ENCODE measurements at regions not wholly inside any gene's neighbourhood (a gene's known extent, or its start where the extent isn't known, plus 50 kb on each side); places are given as distances from the start of the nearest gene placed in this dataset.

DNA sequence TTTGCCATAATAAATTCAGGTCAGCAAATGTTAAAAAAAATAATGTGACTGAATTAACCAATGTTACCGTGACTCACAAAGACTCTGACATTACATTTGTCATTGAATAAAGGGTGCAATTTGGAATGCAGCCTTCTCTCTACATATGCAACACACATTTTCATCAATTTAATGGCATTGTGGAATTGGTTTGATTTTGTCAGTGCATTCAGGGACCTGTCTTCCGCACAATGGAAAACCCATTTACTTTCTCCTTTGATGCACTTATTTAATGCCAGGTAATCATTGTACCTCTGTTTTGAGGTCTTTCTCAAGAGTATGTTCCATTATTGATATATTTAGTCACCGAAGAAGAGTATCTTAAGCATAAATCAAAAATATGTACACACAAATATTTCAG is 1099.3 kb downstream of the SOCS6 start:
- no TSS peak for BruUV-seq (replicated peaks)
- no peaks in the 10 kb centered on the region for H3K4me1 Mint-ChIP-seq (ENCODE audit: insufficient read depth, unreplicated experiment)
- TF ChIP-seq, protein P1, sequence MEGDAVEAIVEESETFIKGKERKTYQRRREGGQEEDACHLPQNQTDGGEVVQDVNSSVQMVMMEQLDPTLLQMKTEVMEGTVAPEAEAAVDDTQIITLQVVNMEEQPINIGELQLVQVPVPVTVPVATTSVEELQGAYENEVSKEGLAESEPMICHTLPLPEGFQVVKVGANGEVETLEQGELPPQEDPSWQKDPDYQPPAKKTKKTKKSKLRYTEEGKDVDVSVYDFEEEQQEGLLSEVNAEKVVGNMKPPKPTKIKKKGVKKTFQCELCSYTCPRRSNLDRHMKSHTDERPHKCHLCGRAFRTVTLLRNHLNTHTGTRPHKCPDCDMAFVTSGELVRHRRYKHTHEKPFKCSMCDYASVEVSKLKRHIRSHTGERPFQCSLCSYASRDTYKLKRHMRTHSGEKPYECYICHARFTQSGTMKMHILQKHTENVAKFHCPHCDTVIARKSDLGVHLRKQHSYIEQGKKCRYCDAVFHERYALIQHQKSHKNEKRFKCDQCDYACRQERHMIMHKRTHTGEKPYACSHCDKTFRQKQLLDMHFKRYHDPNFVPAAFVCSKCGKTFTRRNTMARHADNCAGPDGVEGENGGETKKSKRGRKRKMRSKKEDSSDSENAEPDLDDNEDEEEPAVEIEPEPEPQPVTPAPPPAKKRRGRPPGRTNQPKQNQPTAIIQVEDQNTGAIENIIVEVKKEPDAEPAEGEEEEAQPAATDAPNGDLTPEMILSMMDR (IDR thresholded peaks at IDR 0.05; ENCODE audit: unreplicated experiment), result no peak
- no peaks in the 10 kb centered on the region for H3K9me3 Mint-ChIP-seq (ENCODE audit: unreplicated experiment)
- H3K4me3 Mint-ChIP-seq (ENCODE audit: unreplicated experiment), result no peak overlapping the region
- no peak for DNase-seq (ENCODE audit: unreplicated experiment)
- CTCF ChIA-PET, result no interaction called here
- peaks cover 2% of the 10 kb centered on the region for H3K27me3 Mint-ChIP-seq (ENCODE audit: insufficient read depth, unreplicated experiment)
- no peaks in the 10 kb centered on the region for H3K36me3 Mint-ChIP-seq (ENCODE audit: insufficient read depth, unreplicated experiment)
- intact Hi-C loops (cut with micrococcal nuclease), result no loop called here
- H3K27ac Mint-ChIP-seq (ENCODE audit: low read depth, unreplicated experiment), result no peak overlapping the region
- POLR2A ChIA-PET, result no interaction called here

DNA sequence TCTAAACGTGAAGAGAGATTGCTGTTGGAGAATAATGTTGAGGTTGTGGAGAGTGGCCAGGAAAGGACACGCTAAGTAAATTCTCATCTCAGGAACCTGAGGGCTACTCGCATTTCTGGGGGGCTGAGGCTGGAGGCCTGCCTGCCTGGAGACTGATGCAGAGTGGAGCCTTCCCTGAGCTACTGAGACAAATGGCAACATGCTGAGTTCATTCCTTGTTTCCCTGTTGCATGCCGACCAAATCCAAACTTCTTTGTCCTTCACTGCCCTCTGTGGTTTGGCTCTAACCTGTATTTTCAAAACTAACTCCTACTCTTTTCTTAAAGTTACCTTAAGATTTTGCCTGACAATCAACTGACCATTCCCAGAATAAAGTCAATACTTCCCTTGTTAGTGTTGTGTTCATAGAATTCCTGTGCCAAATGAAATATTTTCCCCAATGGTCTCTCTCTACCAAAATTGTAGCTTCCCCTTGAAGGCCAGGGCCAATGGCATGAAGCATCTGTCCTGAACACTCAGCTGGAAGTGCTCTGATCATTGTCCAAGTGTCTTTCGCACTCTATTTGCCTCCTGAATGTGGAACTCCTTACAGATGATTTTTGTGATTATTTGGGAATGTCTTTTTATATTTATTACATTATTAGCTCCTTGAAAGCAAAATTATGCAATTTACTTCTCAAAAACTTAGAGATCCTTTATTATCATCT is 1085.6 kb downstream of the SOCS6 start:
- no TSS peak for BruUV-seq (replicated peaks)
- no peaks in the 10 kb centered on the region for H3K9me3 Mint-ChIP-seq (ENCODE audit: unreplicated experiment)
- intact Hi-C loops (cut with micrococcal nuclease), result no loop called here

DNA sequence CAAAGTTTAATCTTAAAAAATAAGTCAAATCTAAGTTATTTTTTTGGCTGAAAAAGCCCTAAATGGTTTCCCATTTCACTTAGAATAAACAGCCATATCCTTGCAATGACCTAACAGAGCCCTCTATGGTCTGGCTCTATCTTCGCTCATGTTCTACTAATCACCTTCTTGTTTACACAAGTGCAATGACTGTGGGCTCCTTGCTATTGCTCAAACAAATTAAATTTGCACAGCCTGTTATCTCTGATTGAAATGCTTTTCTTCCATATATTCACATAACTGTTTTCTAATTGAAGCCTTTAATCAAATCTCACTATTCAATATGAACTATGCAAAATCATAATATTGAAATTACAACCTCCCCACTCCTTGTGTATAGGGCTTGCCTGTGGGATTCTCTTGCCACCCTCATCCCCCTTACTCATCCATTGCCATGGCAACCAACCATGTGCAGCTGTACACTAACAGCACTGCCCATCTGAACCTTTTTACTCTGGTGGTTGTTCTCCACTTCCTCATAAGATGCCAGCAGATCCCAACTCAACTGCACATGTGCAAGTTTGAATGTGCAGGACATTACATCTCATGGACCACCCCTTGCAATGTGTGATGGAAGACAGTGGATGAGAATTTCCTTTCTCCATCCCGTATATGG is 1083.2 kb downstream of the SOCS6 start:
- Mint-ChIP-seq H3K4me3 (ENCODE audit: unreplicated experiment) (no peak overlapping the region), H3K9me3 (ENCODE audit: unreplicated experiment) (peaks cover 8% of the 10 kb centered on the region), H3K27ac (ENCODE audit: low read depth, unreplicated experiment) (no peak overlapping the region), H3K36me3 (ENCODE audit: insufficient read depth, unreplicated experiment) (no peaks in the 10 kb centered on the region), H3K4me1 (ENCODE audit: insufficient read depth, unreplicated experiment) (no peaks in the 10 kb centered on the region), H3K27me3 (ENCODE audit: insufficient read depth, unreplicated experiment) (peaks cover 19% of the 10 kb centered on the region)
- no peak for DNase-seq (ENCODE audit: unreplicated experiment)
- POLR2A ChIA-PET, result no interaction called here
- TF ChIP-seq, protein P1 (IDR thresholded peaks at IDR 0.05; ENCODE audit: unreplicated experiment), result no peak
- intact Hi-C loops (cut with micrococcal nuclease), result no loop called here
- CTCF ChIA-PET, result no interaction called here
- no TSS peak for BruUV-seq (replicated peaks)

More for the DNA sequence above, 1085.6 kb downstream of the SOCS6 start:
- no peak for DNase-seq (ENCODE audit: unreplicated experiment)
- no peak overlapping the region for H3K4me3 Mint-ChIP-seq (ENCODE audit: unreplicated experiment)
- ChIA-PET POLR2A (no interaction called here), CTCF (interaction anchor here (0.6 to 1.1 kb wide), 3 partner anchors 23 to 632 kb away, joined by 3 read pairs; no protein-coding TSS in a partner anchor)
- H3K27me3 Mint-ChIP-seq (ENCODE audit: insufficient read depth, unreplicated experiment), result peaks cover 16% of the 10 kb centered on the region
- TF ChIP-seq, protein P1 (IDR thresholded peaks at IDR 0.05; ENCODE audit: unreplicated experiment), result no peak
- no peak overlapping the region for H3K27ac Mint-ChIP-seq (ENCODE audit: low read depth, unreplicated experiment)
- H3K36me3 Mint-ChIP-seq (ENCODE audit: insufficient read depth, unreplicated experiment), result no peaks in the 10 kb centered on the region
- no peaks in the 10 kb centered on the region for H3K4me1 Mint-ChIP-seq (ENCODE audit: insufficient read depth, unreplicated experiment)

DNA sequence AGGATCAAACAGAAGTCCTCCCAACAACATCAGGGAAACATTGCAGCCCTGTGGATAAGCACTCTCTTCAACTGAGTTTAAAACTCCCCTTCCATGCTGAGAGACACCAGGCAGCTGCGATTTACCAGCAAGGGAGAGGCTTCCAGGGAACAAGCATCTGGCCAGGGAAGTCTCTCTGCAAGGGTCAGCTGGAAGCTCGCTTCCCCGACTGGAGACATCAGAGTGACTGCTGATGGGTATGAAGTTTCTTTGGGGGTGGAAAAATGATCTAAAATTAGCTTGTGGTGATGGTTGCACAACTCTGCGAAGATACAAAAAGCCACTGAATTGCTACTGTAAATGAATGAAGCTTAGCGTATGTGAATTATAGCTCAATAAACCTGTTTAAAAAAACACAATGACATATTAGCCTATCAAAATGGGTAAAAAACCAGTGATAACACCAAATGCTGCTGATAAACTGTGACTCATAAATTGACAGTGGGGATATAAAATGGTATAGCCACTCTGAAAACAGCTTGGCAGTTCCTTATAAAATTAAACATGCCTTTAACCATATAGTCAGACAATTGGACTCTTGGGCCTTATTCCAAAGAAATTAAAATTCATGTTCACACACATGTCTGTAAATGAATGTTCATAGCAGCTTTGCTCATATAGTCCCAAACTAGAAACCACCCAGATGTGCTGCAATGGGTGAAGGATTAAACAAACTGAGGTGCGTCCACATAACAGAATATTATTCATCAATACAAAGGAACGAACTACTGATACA is 1082.0 kb downstream of the SOCS6 start:
- no peak overlapping the region for H3K27ac Mint-ChIP-seq (ENCODE audit: low read depth, unreplicated experiment)
- no peak for DNase-seq (ENCODE audit: unreplicated experiment)
- BruUV-seq (replicated peaks), result no TSS peak
- H3K36me3 Mint-ChIP-seq (ENCODE audit: insufficient read depth, unreplicated experiment), result no peaks in the 10 kb centered on the region
- intact Hi-C loops (cut with micrococcal nuclease), result no loop called here
- CTCF ChIA-PET, result interaction anchor here (0.6 kb wide), 1 partner anchor 297 kb away, joined by 3 read pairs; no protein-coding TSS in a partner anchor
- no peaks in the 10 kb centered on the region for H3K4me1 Mint-ChIP-seq (ENCODE audit: insufficient read depth, unreplicated experiment)
- peaks cover 18% of the 10 kb centered on the region for H3K9me3 Mint-ChIP-seq (ENCODE audit: unreplicated experiment)
- POLR2A ChIA-PET, result no interaction called here
- H3K27me3 Mint-ChIP-seq (ENCODE audit: insufficient read depth, unreplicated experiment), result peaks cover 28% of the 10 kb centered on the region
- TF ChIP-seq, protein P1 (IDR thresholded peaks at IDR 0.05; ENCODE audit: unreplicated experiment), result no peak
- H3K4me3 Mint-ChIP-seq (ENCODE audit: unreplicated experiment), result no peak overlapping the region

All from MCF 10A (cell line).